WTC11 (cell line): ENCODE measurements at regions not wholly inside any gene's neighbourhood (a gene's known extent, or its start where the extent isn't known, plus 50 kb on each side); places are given as distances from the start of the nearest gene placed in this dataset.
"Not testable (repeated sequence)": the region's sequence is repeated elsewhere in the genome, so short reads cannot be mapped to it uniquely, and the experiment has no call there.

Source experiments
- ATF2 ChIP-seq: sonication (generic); formaldehyde crosslinking; IDR thresholded peaks from 2 replicates; pipeline ENCODE4 v1.8.1; 2022; ENCODE audit warnings: low read depth, missing genetic modification reagents, borderline replicate concordance
- ATF3 ChIP-seq: sonication (generic); formaldehyde crosslinking; conservative IDR thresholded peaks from 2 replicates; pipeline ENCODE4 v1.8.1; 2022; ENCODE audit warnings: mild to moderate bottlenecking, missing genetic modification reagents
- ATF6 ChIP-seq: sonication (generic); formaldehyde crosslinking; IDR thresholded peaks from 2 replicates; pipeline ENCODE4 v1.8.1; 2023; ENCODE audit warnings: mild to moderate bottlenecking, missing genetic modification reagents
- CREB1 ChIP-seq: sonication (generic); formaldehyde crosslinking; IDR thresholded peaks from 2 replicates; pipeline ENCODE4 v1.8.0; 2023; ENCODE audit warnings: mild to moderate bottlenecking, missing genetic modification reagents
- CTCF ChIP-seq: fragments of 200-600 bp; IDR thresholded peaks from 2 replicates; pipeline ENCODE4 v1.8.0; 2022; ENCODE audit warnings: antibody characterized with exemption
- SP1 ChIP-seq: sonication (generic); formaldehyde crosslinking; conservative IDR thresholded peaks from 2 replicates; pipeline ENCODE4 v1.8.1; 2022; ENCODE audit warnings: missing genetic modification reagents
- ZNF281 ChIP-seq: sonication (generic); formaldehyde crosslinking; IDR thresholded peaks from 2 replicates; pipeline ENCODE4 v1.8.0; 2023; ENCODE audit warnings: mild to moderate bottlenecking, missing genetic modification reagents

- TF ChIP-seq ZNF281 (CRISPR knock-in tag); CREB1 (CRISPR knock-in tag); ATF3 (CRISPR knock-in tag); ATF2 (CRISPR knock-in tag); ATF6; SP1 (CRISPR knock-in tag); CTCF: not testable (repeated sequence)
Measured at GRCh38 chr12:105609001-105609400, 278.5 kb downstream of the C12orf75 start.
